ENCODE measurements at regions not wholly inside any gene's neighbourhood (a gene's known extent, or its start where the extent isn't known, plus 50 kb on each side); places are given as distances from the start of the nearest gene placed in this dataset.

DNA sequence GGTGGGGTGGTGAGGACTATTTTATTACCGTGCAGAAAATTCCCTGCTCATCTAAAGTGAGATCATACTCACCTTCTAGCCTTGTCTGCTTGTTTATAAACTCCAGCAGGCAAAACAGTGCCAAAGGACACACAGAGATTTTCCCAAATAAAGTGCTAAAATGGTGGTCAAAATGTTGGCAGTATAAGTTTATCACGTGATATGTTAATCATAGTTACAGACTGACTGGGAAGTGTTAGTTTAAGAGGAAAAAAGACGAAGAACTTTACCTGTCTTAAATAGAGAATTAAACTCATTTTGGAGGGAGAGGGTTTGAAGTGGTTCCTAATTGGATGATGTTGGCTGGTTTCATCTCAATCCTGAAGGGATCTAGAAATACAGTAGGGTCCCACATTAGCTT is 691.7 kb upstream of the FANCL start:
- TF ChIP-seq TOX (CRISPR knock-in tag; IDR thresholded peaks at IDR 0.05; ENCODE audit: borderline replicate concordance) (no peak), ZFP30 (CRISPR knock-in tag; IDR thresholded peaks at IDR 0.05) (no peak)
